HepG2 (cell line): ENCODE measurements at regions not wholly inside any gene's neighbourhood (a gene's known extent, or its start where the extent isn't known, plus 50 kb on each side); places are given as distances from the start of the nearest gene placed in this dataset.

Experiments
- ATAC-seq: fragments of 200-7000 bp; cut with Tn5 transposase; 3 replicates; pipeline ENCODE4 v1.9.1; 2020; ENCODE audit warnings: mild to moderate bottlenecking, moderate library complexity
- BruUV-seq: library from RNA; stranded (reverse); fragments of 400-500 nt; replicated peaks from 2 replicates; lab custom pipeline; 2021; lab: Mats Ljungman, UMichigan
- CTCF ChIA-PET: fragments of 300-600 bp; formaldehyde crosslinking; extraction: SDS; loops from one replicate; lab custom pipeline; 2021; ENCODE audit warnings: low total read pairs, inconsistent platforms, low intra/inter-chr PET ratio; lab: Yijun Ruan, JAX
- POLR2A ChIA-PET: fragments of 350-600 bp; sonication (Branson Sonifier 250); formaldehyde crosslinking; loops from one replicate; lab custom pipeline; 2020; ENCODE audit warnings: antibody characterized with exemption, inconsistent platforms; lab: Yijun Ruan, JAX
- DNase-seq: peaks from one replicate; pipeline ENCODE4 v3.0.0-alpha.2; 2015; ENCODE audit warnings: low spot score
- FAIRE-seq: peaks from 3 replicates; lab custom pipeline; 2011; peaks lifted over from hg19 to GRCh38; lab: Jason Lieb, UNC
- H2AFZ ChIP-seq: one replicate; pipeline ENCODE4 v1.6.1; 2011; ENCODE audit warnings: low read length, inconsistent platforms
- H3K27ac ChIP-seq: fragments of 300-600 bp; 3 replicates; pipeline ENCODE4 v1.8.0; 2011; ENCODE audit warnings: mixed run types, mild to moderate bottlenecking, mixed read lengths, low read length, inconsistent platforms; ENCODE audit not compliant: insufficient read depth; ENCODE audit errors: extremely low read length
- H3K27me3 ChIP-seq, 2 experiments: fragments of 200-600 bp in 1 of 2; 2 replicates in 1 of 2; 3 replicates in 1 of 2; pipeline versions ENCODE4 v1.6.0 to v1.8.0; 2011; ENCODE audit warnings: low read length in 2 of 2, mild to moderate bottlenecking in 2 of 2, moderate library complexity in 2 of 2, inconsistent platforms in 1 of 2; ENCODE audit not compliant: insufficient read depth in 2 of 2, control insufficient read depth in 1 of 2
- H3K36me3 ChIP-seq, 2 experiments: fragments of 200-600 bp in 1 of 2; replicated peaks in 1 of 2; 2 replicates in 1 of 2; 3 replicates in 1 of 2; pipeline versions ENCODE4 v1.5.1 to v1.8.0; 2011; ENCODE audit warnings: low read length in 2 of 2, inconsistent platforms in 1 of 2; ENCODE audit not compliant: insufficient read depth in 2 of 2, control insufficient read depth in 1 of 2
- H3K4me1 ChIP-seq: 2 replicates; pipeline ENCODE4 v1.5.1; 2012; ENCODE audit warnings: low read length, inconsistent platforms; ENCODE audit not compliant: insufficient read depth
- H3K4me2 ChIP-seq: 2 replicates; pipeline ENCODE4 v1.6.0; 2011; ENCODE audit warnings: low read depth, low read length, inconsistent platforms
- H3K4me3 ChIP-seq, 3 experiments: fragments of 200-600 bp in 1 of 3; sonication (generic), shearing (Covaris generic) in 1 of 3; replicated peaks in 1 of 3; 2 replicates each; pipeline ENCODE4 v1.5.1; 2011 to 2016; ENCODE audit warnings: low read length in 3 of 3, inconsistent platforms in 2 of 3, low read depth in 2 of 3, mild to moderate bottlenecking in 2 of 3, control low read depth in 1 of 3, mixed read lengths in 1 of 3; ENCODE audit not compliant: insufficient read depth in 1 of 3
- H3K79me2 ChIP-seq: one replicate; pipeline ENCODE4 v1.6.1; 2011; ENCODE audit warnings: low read length, inconsistent platforms; ENCODE audit not compliant: insufficient read depth
- H3K9ac ChIP-seq: 2 replicates; pipeline ENCODE4 v1.6.0; 2011; ENCODE audit warnings: mild to moderate bottlenecking, low read depth, low read length, inconsistent platforms; ENCODE audit not compliant: insufficient read depth
- H3K9me3 ChIP-seq: 2 replicates; pipeline ENCODE4 v1.5.1; 2012; ENCODE audit warnings: mild to moderate bottlenecking, low read length
- H4K20me1 ChIP-seq: 2 replicates; pipeline ENCODE4 v1.6.0; 2011; ENCODE audit warnings: inconsistent platforms, mild to moderate bottlenecking, low read length, moderate library complexity; ENCODE audit not compliant: insufficient read depth
- CSRNP1 ChIP-seq: sonication (generic); formaldehyde crosslinking; IDR thresholded peaks from 2 replicates; pipeline ENCODE4 v1.8.1; 2023; ENCODE audit warnings: mild to moderate bottlenecking, missing genetic modification reagents
- HNRNPLL ChIP-seq: fragments of 200-400 bp; formaldehyde crosslinking; IDR thresholded peaks from 2 replicates; pipeline ENCODE4 v1.6.1; 2017; ENCODE audit warnings: mild to moderate bottlenecking, low read depth, low read length; ENCODE audit not compliant: poor library complexity, severe bottlenecking
- PAXIP1 ChIP-seq: sonication (generic); formaldehyde crosslinking; conservative IDR thresholded peaks from 2 replicates; pipeline ENCODE4 v1.4.0; 2020; ENCODE audit warnings: mild to moderate bottlenecking, missing genetic modification reagents, moderate library complexity
- PCBP1 ChIP-seq: fragments of 200-400 bp; formaldehyde crosslinking; IDR thresholded peaks from 2 replicates; pipeline ENCODE4 v1.6.1; 2017; ENCODE audit warnings: mild to moderate bottlenecking, low read depth, low read length, borderline replicate concordance
- SAP130 ChIP-seq: IDR thresholded peaks from 2 replicates; pipeline ENCODE4 v1.6.1; 2016; ENCODE audit warnings: low read depth
- SKI ChIP-seq: fragments of 450-650 bp; IDR thresholded peaks from one replicate; pipeline ENCODE4 v1.6.1; 2018; ENCODE audit warnings: mild to moderate bottlenecking; ENCODE audit not compliant: partially characterized antibody
- ZNF282 ChIP-seq: fragments of 450-650 bp; IDR thresholded peaks from 2 replicates; pipeline ENCODE4 v1.6.1; 2018; ENCODE audit not compliant: partially characterized antibody
- ZNF792 ChIP-seq: IDR thresholded peaks from 2 replicates; pipeline ENCODE4 v1.6.1; 2016
- WGBS: methylation state at CpG from one replicate; pipeline ENCODE4 v1.1.6; 2017; ENCODE audit warnings: low lambda C conversion rate; 5-methylcytosine and 5-hydroxymethylcytosine counted together
- in situ Hi-C: cut with HindIII; loops from 2 replicates; pipeline ENCODE4 v1.10.0; 2017; ENCODE audit warnings: low pct_unique_long_range_greater_than_20kb; ENCODE audit not compliant: extremely low pct_ligation_motif_present
- intact Hi-C: fragments of 100-400 bp; cut with micrococcal nuclease; formaldehyde crosslinking; loops from one replicate; pipeline ENCODE4 v1.10.0; 2022; ENCODE audit not compliant: unreplicated experiment

- no peak overlapping the region for H3K4me3 ChIP-seq
- H3K27me3 ChIP-seq = no peaks in the 10 kb centered on the region
- no peaks in the 10 kb centered on the region for H3K4me1 ChIP-seq
- DNase-seq = no peak
- H3K79me2 ChIP-seq = no peaks in the 10 kb centered on the region
- CTCF ChIA-PET = no interaction called here
- no peak overlapping the region for H2AFZ ChIP-seq
- no peak overlapping the region for H3K27ac ChIP-seq
- ATAC-seq = no peak
- FAIRE-seq = no peak
- no peaks in the 10 kb centered on the region for H3K9me3 ChIP-seq
- no TSS peak for BruUV-seq
- H3K36me3 ChIP-seq = no peaks in the 10 kb centered on the region
- in situ Hi-C loops = no loop called here
- POLR2A ChIA-PET = no interaction called here
- 10% methylated on average over 3 of the region's 3 CpGs for WGBS
- no peak overlapping the region for H3K9ac ChIP-seq
- H3K4me2 ChIP-seq = no peak overlapping the region
- intact Hi-C loops = no loop called here
- TF ChIP-seq CSRNP1 (CRISPR knock-in tag) (no peak), ZNF282 (no peak), SKI (no peak), HNRNPLL (no peak), ZNF792 (CRISPR knock-in tag) (no peak), SAP130 (CRISPR knock-in tag) (no peak), PCBP1 (no peak), PAXIP1 (no peak)
- no peaks in the 10 kb centered on the region for H4K20me1 ChIP-seq
These were observed 104.0 kb upstream of the ATP10A start for GRCh38 chr15:25967116-25967515.
